Muscle of leg (tissue), 3 donors: ENCODE measurements at regions not wholly inside any gene's neighbourhood (a gene's known extent, or its start where the extent isn't known, plus 50 kb on each side); places are given as distances from the start of the nearest gene placed in this dataset.

Source experiments
- DNase-seq: peaks from one replicate; pipeline ENCODE4 v3.0.0; 2013
- H3K27ac ChIP-seq: one replicate; pipeline ENCODE4 v1.5.1; 2013; ENCODE audit warnings: mild to moderate bottlenecking, low read length, control low read depth
- H3K27me3 ChIP-seq: one replicate; pipeline ENCODE4 v1.6.1; 2013; ENCODE audit warnings: low read length; ENCODE audit not compliant: control insufficient read depth, insufficient read depth
- H3K36me3 ChIP-seq: one replicate; pipeline ENCODE4 v1.6.1; 2013; ENCODE audit warnings: low read length; ENCODE audit not compliant: control insufficient read depth, insufficient read depth
- H3K4me1 ChIP-seq: one replicate; pipeline ENCODE4 v1.6.1; 2013; ENCODE audit warnings: low read length; ENCODE audit not compliant: control insufficient read depth, insufficient read depth
- H3K4me3 ChIP-seq: one replicate; pipeline ENCODE4 v1.5.1; 2013; ENCODE audit warnings: low read length, control low read depth
- H3K9me3 ChIP-seq: replicated peaks from 2 replicates; pipeline ENCODE4 v1.6.1; 2013; ENCODE audit warnings: low read depth, low read length; ENCODE audit not compliant: control insufficient read depth
- WGBS: methylation state at CpG from one replicate; pipeline ENCODE4 v1.1.5; 2013; ENCODE audit warnings: missing lambda C conversion rate; ENCODE audit not compliant: insufficient coverage; 5-methylcytosine and 5-hydroxymethylcytosine counted together

DNA sequence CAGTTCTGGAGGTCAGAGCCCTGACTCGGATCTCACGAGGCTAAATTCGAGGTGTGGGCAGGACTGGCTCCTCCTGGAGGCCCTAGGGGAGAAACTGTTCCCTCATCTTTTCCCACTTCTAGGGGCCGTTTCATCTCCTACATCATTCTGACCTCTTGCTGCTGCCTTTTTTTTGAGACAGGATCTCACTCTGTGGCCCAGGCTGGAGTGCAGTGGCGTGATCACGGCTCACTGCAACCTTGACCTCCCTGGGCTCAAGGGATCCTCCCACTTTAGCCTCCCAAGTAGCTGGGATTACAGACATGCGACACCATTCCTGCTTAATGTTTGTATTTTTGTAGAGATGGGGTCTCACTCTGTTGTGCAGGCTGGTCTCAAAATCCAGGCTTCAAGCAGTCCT, 244.1 kb upstream of the GSE1 start:
- 93% methylated on average over 4 of the region's 7 CpGs for WGBS
- H3K9me3 ChIP-seq = no peaks in the 10 kb centered on the region
- peaks cover 57% of the 10 kb centered on the region for H3K4me1 ChIP-seq
- H3K4me3 ChIP-seq = no peak overlapping the region
- H3K27me3 ChIP-seq = no peaks in the 10 kb centered on the region
- H3K27ac ChIP-seq = no peak overlapping the region
- no peak for DNase-seq
- H3K36me3 ChIP-seq = no peaks in the 10 kb centered on the region

DNA sequence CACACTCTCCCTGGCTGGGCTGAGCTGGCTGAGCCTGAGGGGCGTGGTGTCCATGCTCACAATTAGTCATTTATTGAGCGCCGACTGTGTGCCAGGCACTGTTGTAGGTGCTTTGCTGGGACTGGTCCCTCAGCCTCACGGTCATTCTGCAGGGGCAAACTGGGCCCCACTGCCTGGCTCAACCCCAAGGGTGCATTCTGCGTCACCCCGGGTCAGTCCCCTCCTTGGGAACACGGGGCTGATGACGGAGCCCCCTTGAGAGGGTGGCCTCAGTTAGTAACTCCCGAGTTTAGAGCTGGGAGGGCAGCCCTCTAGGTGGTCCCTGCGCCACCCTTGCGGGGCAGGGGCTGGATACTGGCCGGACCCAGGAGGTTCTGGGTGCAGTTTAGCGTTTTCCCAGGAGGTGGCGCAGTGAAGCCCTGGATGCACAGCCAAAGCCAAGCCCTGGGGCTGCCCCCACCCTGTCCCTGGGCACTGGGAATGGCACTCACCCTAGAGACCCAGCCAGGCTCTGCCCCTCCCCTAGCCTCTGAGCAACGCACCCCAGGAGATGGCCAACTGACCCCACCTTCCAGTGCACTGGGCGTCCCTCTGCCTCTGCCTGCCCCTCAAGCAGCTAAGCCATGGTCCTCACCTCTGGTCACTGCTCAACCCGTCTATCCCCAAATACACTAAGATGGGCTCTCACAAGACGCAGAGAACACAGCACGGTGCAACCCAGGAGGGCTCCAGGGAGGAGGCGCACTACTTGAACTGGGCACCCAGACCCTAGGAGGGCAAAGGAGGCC, 243.2 kb upstream of the GSE1 start:
- H3K4me1 ChIP-seq = peaks cover 49% of the 10 kb centered on the region
- no peak for DNase-seq
- no peaks in the 10 kb centered on the region for H3K36me3 ChIP-seq
- H3K9me3 ChIP-seq = no peaks in the 10 kb centered on the region
- WGBS = 58% methylated on average over 16 of the region's 20 CpGs
- H3K27ac ChIP-seq = no peak overlapping the region
- no peak overlapping the region for H3K4me3 ChIP-seq
- H3K27me3 ChIP-seq = no peaks in the 10 kb centered on the region

DNA sequence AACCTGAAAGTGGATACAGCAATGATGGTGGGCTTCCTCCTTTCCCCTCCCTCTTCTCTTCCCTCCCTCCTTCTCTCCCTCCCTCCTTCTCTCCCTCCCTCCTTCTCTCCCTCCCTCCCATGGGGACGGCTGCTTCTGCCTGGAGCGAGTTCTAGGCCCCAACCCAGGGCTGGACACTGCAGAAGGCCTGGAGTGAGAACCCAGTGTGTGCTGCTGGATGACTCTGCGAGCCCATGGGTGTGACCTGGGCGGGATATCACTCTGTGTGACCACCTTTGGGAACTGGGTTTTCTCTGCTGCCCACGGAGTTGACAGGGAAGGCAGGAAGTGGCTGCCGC, 242.6 kb upstream of the GSE1 start:
- Histone ChIP-seq H3K4me1 (peaks cover 43% of the 10 kb centered on the region), H3K9me3 (no peaks in the 10 kb centered on the region), H3K4me3 (no peak overlapping the region), H3K36me3 (no peaks in the 10 kb centered on the region), H3K27ac (no peak overlapping the region), H3K27me3 (no peaks in the 10 kb centered on the region)
- DNase-seq = no peak
- WGBS = 70% methylated on average over 4 of the region's 6 CpGs

DNA sequence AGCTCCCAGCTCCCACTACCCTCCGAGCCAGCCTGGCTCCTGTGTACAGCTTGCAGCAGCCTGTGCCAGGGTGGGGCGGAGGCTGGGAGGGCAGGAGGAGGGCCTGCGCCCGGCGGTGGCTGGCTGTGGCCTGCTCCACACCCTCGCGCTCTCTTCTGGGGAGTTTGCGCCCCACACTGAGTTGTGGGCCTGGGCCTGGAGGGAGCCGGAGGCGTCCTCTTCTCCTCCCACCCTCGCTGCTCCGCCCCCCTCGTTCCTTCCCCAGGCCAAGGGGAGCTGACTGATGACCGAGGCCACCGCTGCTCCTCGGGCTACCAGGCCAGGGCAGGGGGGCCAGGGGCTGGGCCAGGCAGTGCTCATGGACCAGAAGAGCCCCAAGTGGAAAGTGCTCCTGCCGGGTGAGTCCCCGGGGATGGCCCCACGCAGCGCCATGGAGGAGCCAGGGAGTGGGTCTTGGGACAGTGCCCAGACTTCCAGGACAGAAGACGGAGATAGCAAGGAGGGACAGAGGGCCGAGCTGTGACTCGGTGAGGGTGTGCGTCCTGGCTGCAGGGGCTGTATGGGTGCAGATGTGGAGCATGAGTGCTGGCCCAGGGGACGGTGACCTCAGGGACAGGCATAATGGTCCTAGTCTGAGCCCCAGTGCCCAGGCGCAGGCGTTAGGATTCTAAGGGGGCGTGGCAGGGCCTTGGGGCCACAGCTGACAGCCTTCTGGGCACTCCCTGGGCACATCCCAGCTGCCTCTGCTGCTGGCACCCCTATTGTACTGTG, 242.1 kb upstream of the GSE1 start:
- no peak overlapping the region for H3K4me3 ChIP-seq
- 51% methylated on average over 27 of the region's 28 CpGs for WGBS
- DNase-seq = peak; percentile 49

DNA sequence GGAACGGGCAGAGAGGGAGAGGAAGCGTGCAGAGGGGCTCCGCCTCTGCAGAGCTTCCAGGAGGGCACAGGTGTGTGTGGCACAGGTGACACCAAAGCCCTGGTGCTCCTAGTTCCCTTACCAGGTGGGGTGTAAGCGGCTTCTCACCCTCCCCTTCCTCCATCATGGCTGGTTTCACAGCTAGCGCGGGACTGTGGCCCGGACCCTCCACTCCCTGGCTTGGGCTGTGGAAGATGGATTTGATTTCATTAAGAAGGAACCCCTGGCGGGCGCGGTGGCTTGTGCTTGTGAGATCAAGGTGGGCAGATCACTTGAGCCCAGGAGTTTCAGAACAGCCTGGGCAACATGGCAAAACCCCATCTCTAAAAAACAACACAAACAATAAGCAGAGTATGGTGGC, 241.2 kb upstream of the GSE1 start:
- DNase-seq = no peak
- H3K27ac ChIP-seq = no peak overlapping the region
- WGBS = 74% methylated on average over 3 of the region's 10 CpGs

More for the DNA sequence above, 242.1 kb upstream of the GSE1 start:
- Histone ChIP-seq H3K36me3 (no peaks in the 10 kb centered on the region), H3K4me1 (peaks cover 42% of the 10 kb centered on the region), H3K9me3 (no peaks in the 10 kb centered on the region), H3K27me3 (no peaks in the 10 kb centered on the region), H3K27ac (no peak overlapping the region)

DNA sequence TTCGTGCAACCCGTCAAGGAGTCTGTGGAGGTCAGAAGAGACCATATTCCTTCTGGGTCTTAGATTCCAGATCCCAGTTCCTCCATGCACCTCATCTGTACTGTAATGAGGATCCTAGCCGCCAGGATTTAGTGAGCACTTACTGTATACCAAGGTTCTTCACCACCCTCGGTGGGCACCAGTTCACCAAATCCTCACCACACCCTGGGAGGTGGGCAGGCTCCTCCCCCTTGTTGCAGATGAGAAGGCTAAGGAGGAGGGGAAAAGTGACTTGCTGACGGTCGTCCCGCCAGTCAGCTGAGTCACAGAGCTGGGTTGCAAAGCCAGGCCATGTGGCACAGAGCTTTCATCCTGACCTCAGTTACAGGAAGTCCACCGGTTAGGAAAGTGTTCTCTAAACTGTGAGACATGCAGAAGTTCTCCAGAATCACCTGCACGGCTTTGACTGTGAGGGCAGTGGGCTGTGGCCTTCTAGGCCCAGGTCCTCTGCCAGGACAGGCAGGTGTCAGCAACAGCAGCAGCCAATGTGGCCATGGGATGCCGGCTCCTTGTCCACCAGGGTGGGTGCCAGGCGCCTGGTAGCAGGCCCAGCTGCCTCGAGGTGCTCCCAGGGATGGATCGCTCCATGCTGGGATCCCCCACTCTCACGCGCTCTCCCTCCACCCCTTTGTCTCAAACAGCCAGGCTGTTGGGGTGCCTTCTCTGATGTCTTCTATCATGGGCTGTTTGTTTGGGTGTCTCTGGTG, 240.3 kb upstream of the GSE1 start:
- no peaks in the 10 kb centered on the region for H3K9me3 ChIP-seq
- H3K27me3 ChIP-seq = no peaks in the 10 kb centered on the region
- H3K4me3 ChIP-seq = no peak overlapping the region
- H3K27ac ChIP-seq = no peak overlapping the region
- WGBS = 58% methylated on average over 5 of the region's 15 CpGs
- H3K36me3 ChIP-seq = no peaks in the 10 kb centered on the region
- peaks cover 47% of the 10 kb centered on the region for H3K4me1 ChIP-seq
- DNase-seq = no peak

More for the DNA sequence above, 241.2 kb upstream of the GSE1 start:
- no peaks in the 10 kb centered on the region for H3K9me3 ChIP-seq
- H3K4me3 ChIP-seq = no peak overlapping the region
- no peaks in the 10 kb centered on the region for H3K27me3 ChIP-seq
- H3K4me1 ChIP-seq = peaks cover 43% of the 10 kb centered on the region
- H3K36me3 ChIP-seq = no peaks in the 10 kb centered on the region

DNA sequence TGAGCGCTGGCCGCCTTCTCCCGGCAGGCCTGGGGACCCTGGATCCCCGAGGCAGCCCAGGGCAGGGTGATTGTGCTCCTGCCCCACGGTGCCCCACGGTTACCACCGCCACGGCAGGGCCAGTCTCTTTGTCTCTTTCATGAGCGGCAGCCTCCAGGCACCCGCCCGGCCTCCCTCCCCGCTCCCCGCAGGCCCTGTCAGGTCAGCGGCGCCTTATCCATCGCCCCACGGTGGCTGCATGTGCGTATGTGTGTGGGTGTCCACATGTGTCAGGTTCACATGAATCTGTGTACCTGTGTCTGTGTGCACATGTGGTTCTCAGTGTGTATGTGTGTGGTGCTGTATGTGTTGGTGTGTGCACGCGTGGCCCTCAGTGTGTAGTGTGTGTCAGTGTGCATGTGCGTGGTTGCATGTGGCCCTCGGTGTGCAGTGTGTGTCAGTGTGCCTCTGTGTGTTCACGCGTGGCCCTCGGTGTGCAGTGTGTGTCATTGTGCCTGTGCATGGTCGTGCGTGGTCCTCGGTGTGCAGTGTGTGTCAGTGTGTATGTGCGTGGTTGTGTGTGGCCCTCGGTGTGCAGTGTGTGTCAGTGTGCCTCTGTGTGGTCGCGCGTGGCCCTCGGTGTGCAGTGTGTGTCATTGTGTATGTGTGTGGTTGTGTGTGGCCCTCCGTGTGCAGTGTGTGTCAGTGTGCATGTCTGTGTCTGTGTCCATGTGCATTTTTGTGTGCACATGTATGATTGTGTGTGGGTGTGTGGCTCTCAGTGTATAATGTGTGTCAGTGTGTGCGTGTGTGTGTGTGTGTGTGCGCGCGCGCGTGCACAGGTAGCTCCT, 239.2 kb upstream of the GSE1 start:
- 85% methylated on average over 32 of the region's 41 CpGs for WGBS

DNA sequence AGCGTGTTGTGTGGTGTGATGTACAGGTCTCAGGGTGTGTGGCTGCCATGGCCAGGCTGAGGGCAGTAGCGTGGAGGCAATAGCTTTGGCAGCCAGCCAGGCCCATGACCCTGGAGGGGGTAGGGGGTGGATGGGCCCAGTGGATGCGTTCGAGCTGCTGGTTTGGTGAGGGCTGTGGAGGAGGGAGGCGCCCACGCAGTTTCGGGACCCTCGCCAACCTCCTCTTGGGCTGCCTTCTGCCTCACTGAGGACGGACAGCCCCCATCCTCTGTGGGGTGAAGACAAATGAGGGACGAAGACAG, 238.6 kb upstream of the GSE1 start:
- peaks cover 54% of the 10 kb centered on the region for H3K4me1 ChIP-seq
- H3K27ac ChIP-seq = no peak overlapping the region
- H3K4me3 ChIP-seq = no peak overlapping the region
- no peaks in the 10 kb centered on the region for H3K36me3 ChIP-seq
- 60% methylated on average over 10 of the region's 10 CpGs for WGBS
- DNase-seq = no peak
- no peaks in the 10 kb centered on the region for H3K27me3 ChIP-seq
- H3K9me3 ChIP-seq = no peaks in the 10 kb centered on the region

More for the DNA sequence above, 239.2 kb upstream of the GSE1 start:
- H3K36me3 ChIP-seq = no peaks in the 10 kb centered on the region
- peaks cover 51% of the 10 kb centered on the region for H3K4me1 ChIP-seq
- no peak overlapping the region for H3K27ac ChIP-seq
- H3K4me3 ChIP-seq = no peak overlapping the region
- DNase-seq = no peak
- H3K9me3 ChIP-seq = no peaks in the 10 kb centered on the region
- no peaks in the 10 kb centered on the region for H3K27me3 ChIP-seq

DNA sequence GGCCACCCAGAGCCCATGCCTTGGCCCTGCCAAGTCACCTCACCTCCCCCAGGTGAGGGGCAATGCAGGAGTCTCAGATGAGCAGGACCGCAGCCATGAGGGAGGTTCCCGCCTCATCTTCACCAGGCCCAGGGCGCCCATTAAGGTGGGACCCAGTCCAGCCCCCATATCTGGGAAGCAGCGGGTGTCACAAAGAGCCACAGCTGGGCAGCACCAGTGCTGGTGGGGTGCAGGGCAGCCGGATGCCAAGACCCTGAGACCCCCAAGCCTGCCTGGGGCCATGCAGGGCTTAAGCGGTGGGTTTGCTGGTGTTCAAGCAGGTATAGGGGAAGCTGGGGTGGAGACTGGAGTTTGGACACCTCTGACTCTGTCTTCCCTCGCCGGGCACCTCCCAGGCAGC, 237.8 kb upstream of the GSE1 start:
- DNase-seq = no peak
- Histone ChIP-seq H3K4me1 (peaks cover 54% of the 10 kb centered on the region), H3K36me3 (no peaks in the 10 kb centered on the region), H3K27me3 (no peaks in the 10 kb centered on the region), H3K4me3 (no peak overlapping the region), H3K9me3 (no peaks in the 10 kb centered on the region), H3K27ac (no peak overlapping the region)
- WGBS = 92% methylated on average over 7 of the region's 8 CpGs
